Upper lobe of left lung (tissue), 4 donors: ENCODE measurements at regions not wholly inside any gene's neighbourhood (a gene's known extent, or its start where the extent isn't known, plus 50 kb on each side); places are given as distances from the start of the nearest gene placed in this dataset.

Source experiments
- CTCF ChIP-seq, 6 experiments: fragments of 450-650 bp in 4 of 6; fragments of 200-600 bp in 2 of 6; sonication (generic) in 2 of 6; IDR thresholded peaks; one replicate each; pipeline ENCODE4 v1.5.1; 2016 to 2019; ENCODE audit warnings: antibody characterized with exemption in 6 of 6
- EP300 ChIP-seq, 4 donors: sonication (generic); formaldehyde crosslinking; IDR thresholded peaks; one replicate each; pipeline ENCODE4 v1.5.1; 2017; ENCODE audit warnings: antibody characterized with exemption in 4 of 4, control low read depth in 2 of 4
- POLR2A ChIP-seq, 4 donors: fragments of 450-650 bp; IDR thresholded peaks; one replicate each; pipeline ENCODE4 v1.5.1; 2016 to 2017; ENCODE audit warnings: antibody characterized with exemption in 4 of 4, mild to moderate bottlenecking in 2 of 4
- POLR2AphosphoS5 ChIP-seq, 2 donors: sonication (generic); formaldehyde crosslinking; IDR thresholded peaks; one replicate each; pipeline ENCODE4 v1.5.1; 2017; ENCODE audit warnings: antibody characterized with exemption in 2 of 2

- no peak for TF ChIP-seq CTCF (IDR thresholded peaks at IDR 0.05)
- TF ChIP-seq POLR2A (IDR thresholded peaks at IDR 0.05) = no peak
- TF ChIP-seq POLR2AphosphoS5 (IDR thresholded peaks at IDR 0.05) = no peak
- TF ChIP-seq EP300 (IDR thresholded peaks at IDR 0.05) = no peak
These were observed 72.3 kb upstream of the CPO start for GRCh38 chr2:206867006-206867405.
